Left hindlimb (tissue), 1 donor: ENCODE measurements at regions not wholly inside any gene's neighbourhood (a gene's known extent, or its start where the extent isn't known, plus 50 kb on each side); places are given as distances from the start of the nearest gene placed in this dataset.
A peak's percentile ranks its signal among the peaks of the same experiment; 100 is the strongest.

Experiments
- DNase-seq: peaks from one replicate; pipeline ENCODE4 v3.0.0-alpha.2; 2018

DNA sequence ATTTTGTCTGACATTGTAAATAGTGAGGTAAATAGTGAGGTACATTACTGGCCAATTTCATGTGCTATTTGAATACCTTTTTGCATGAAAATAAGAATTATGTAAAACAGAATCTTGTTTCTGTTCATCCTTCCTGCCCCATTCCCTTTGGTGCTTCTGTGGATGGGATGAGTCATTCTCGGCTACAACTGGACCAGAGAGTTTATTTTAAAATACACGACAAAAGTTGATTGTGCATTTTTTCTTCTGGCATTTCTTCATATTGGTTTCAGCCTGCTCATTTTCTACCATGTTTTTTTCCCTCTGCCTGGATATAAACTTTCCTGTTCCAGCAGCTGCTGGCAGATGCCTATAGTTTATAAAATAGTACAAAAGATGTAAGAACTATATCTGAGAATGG, 107.5 kb downstream of the CYSLTR2 start:
- DNase-seq: no peak

DNA sequence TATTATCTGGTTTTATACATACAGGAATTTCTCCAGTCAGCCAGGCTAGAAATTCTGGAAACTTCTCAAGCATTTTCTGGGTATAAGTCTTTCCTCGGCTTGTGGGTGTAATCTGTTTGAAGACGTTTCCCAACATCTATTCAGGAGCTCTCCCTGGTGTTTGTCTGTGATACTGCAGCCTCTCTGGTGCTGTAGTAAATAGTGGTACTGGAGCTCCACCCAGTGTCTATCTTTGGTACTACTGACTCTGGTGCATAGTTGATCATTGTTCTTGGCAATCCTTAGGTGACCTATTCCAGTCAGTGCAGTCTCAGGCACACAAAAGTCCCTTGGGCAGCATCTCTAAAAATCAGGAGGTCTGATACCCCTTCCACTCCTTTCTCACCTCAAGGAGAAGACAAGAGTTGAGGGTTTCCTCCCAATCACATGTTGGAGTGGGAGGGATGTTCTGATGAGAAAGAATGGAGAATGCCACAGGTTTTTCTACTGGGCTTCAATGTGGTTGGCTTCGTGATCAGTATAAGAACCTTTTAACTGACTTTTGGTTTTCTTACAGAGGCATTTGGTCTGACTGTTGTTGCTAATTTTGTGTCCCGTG, 115.5 kb downstream of the CYSLTR2 start:
- DNase-seq: peak; percentile 76

DNA sequence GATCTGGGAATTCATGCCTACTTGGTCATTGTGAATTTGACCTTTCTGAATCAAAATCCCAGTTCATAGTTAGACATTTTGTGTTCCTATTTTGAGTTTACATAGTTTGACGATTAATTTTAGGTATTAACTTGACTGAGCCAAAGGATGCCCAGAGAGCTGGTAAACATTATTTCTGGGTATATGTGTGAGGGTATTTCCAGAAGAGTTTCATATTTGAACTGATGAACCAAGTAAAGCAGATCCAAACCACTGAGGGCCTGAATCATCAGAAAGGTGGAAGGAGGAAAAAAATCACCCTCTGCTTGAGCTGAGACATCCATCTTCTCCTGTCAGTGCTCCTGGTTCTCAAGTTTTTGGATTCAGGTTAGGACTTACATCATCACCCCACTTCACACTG, 116.6 kb downstream of the CYSLTR2 start:
- DNase-seq: no peak

DNA sequence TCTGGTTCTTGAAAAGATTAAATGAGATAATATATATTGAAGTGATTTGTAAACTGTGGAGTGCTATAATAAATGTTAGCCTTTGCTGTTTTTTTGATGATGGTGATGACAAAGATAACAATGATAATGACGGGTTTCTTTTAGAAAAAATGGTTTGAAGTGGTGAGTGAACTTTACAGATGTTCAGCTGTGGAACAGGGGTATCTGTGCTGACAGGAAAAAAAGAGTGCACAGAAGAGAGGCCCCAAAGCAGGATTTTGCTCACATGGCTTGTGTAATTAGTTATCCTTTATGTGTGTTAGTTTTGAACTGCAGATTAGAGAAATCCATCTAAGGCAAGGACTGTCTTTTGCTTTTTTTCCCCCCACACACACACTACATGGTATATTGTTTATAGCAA, 119.2 kb downstream of the CYSLTR2 start:
- DNase-seq: no peak

DNA sequence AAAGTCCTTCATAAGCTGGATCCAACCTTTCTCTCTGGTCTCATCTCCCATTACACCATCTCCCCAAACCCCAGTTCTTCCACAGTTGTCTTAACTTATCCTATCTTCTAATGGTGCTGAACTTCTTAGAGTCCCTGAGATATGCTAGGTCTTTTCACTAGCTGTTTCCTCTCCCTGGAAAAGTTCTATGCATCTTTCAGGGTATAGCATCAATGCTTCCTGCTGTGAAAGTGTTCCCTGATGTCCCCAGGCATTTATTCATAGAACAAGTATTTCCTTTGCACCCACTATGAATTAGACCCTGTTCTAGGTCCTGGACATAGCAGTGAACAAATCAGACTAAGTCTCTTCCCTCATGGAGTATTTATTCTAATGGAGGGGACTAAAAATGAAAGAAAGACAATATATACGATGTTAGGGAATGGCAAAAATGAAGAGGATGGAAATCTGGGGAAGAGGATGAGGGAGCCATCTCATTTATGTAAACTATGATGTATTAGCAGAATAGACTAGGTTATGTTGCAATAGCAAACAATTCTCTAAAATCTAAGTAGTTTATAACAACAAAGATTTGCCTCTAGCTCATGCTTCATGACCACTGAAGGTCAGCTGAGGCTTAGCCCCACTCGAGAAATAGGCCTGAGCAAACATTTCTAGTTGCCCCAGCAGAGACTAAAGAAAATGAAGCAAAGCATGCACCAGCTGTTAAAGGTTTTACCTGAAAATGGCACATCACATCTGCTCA, 120.0 kb downstream of the CYSLTR2 start:
- no peak for DNase-seq

DNA sequence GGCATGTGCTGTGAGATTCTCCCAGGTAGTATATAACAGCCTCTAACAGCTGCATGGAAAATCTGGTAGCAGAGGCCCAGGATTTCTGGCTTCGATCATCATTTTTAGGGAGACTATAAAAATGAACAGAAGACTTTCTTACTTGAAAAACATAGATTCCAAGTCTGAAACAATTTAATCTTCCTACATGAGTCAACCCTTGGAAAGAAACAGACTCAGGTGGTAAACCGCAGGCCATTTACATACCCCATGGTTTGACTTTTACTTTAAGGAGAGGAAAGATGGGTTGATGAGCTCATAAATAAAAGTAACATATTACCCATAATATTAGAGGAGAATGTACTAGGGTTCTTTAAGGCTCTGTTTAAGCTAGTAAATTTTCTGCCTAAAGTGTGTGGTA, 121.6 kb downstream of the CYSLTR2 start:
- no peak for DNase-seq

DNA sequence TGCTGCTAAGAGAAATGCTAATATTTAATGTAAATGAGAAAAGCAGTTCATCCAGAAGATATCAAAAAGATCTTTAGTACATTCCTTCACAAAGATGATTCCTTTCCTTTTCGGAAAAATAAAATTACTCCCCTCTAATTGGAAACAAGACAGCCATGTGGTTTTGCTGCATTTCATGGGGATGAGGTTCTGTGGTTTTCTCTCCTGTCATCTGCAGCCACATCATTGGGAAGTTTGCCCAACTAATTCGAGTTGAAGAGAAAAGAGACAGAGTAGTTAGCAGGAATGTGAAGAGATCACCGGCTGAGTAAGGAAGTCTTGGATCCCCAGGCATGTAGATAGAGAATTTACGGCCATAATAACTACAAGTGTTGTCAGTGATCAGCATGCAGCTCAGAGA, 122.1 kb downstream of the CYSLTR2 start:
- peak; percentile 37 for DNase-seq

DNA sequence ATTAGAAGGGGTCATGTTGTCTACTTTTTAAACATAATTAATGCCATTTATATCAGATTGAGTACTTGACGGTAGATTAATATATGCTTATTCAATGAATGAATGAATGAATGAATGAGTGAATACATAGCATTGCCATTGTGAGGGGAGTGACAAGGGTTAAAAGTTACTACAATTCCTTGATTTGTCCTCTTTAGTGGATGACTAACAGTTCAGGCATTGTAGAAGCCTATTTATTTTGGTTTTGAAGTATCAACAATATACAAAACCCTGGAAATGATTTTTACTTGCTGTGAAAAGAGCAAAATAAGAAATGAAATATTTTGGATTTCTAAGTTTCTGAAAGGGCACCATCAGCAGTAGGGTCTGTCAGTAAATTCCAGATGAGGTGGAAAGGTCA, 122.7 kb downstream of the CYSLTR2 start:
- no peak for DNase-seq

DNA sequence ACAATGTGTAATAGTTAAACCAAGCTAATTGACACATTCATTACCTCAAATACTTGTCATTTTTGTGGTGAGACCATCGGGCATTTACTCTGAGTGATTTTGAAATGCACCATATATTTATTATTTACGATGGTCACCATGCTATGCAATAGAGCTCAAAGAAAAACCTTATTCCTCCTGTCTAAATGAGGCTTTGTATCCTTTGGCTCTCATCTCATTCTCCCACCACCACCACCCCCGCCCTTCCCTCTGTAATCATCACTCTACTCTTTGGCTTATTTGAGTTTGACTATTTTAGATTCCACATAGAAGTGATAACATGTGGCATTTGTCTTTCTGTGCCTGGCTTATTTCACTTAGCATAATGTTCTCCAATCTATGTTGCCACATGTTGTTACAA, 124.9 kb downstream of the CYSLTR2 start:
- no peak for DNase-seq

DNA sequence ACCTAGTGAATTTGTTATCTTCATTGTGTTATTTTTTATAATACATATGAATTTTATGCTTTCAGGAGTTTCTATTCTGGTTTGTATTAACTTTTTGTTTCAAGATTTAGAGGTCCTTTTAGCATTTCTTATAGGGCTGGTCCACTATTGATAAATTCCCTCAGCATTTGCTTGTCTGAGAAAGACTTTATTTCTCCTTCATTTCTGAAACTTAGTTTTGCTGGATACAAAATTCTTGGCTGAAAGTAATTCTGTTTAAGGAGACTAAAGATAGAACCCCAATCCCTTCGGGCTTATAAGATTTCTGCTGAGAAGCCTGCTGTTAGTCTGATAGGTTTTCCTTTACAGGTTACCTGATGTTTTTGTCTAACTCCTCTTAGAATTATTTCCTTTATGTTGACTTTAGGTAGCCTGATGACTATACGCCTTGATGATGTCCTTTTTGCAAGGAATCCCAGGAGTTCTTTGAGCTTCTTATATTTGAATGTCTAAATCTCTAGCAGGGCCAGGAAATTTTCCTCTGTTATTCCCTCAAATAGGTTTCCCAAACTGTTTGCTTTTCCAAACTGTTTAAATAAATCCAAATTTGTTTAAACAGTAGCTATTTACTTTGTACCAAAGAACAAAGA, 127.1 kb downstream of the CYSLTR2 start:
- DNase-seq: no peak

DNA sequence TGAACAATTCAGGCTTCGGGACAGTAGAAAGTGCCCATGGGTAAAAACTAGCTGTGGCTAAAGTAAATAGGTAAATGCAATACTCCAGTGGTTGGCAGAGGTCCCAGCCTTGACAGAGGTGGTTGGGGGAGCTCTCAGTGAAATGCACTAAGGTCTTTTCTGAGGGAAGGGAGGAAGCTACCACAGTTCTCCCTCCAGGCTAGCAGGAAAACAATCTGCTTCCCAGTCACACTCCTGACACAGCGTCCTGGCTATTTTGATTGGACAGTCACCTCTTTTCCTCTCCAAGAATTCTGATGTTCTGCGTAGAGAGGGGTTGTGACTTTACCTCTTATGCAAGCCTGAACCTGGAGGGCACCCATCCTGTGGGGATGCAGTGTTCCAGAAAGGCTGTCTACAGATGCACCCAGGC, 128.7 kb downstream of the CYSLTR2 start:
- DNase-seq: no peak

DNA sequence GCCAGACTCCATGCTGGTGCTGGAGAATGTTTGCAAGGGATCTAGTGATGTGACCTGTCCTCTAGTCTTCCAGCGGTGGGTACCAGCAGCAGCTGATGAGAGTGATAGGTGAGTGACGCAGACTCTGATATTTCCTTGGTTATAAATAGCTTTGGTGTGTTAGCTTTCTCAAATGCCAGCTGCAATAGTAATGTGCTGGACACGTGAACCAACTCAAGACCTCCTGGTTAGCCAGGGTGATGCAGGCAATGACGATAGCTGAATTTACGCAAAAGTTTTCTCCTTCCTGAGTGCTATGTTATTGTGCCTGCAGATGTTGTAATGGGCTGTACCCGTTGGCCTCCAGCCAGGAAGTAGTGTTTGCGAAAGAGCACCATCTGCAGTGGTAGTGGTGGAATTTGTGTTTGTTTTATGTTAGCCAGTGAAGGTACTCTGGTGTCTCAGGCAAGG, 129.5 kb downstream of the CYSLTR2 start:
- peak; percentile 41 for DNase-seq

DNA sequence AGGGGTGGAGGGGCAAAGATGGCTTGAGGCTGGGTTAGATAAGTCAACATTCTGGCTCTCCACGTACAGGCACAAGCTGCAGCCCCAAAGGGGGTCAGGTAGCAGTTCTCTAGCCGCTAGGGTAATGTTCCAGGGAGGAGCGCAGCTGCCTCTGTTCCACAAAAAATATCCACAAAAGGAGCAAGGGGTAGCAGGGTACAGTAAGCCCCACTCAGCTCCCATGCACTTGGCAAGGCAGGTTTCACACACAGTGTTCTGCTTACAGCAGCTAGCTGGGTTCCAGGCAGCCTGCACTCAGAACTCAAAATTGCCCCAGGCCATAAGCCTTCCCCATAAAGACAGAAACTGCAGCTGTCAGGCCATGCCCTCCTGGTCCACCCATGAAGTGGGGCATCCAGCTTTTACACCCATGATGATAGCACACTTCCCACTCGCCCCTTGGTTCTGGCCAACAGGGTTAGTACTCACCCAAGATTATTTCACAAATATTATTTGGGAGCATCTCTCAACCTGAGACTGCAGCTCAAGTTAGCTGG, 130.0 kb downstream of the CYSLTR2 start:
- DNase-seq: no peak

DNA sequence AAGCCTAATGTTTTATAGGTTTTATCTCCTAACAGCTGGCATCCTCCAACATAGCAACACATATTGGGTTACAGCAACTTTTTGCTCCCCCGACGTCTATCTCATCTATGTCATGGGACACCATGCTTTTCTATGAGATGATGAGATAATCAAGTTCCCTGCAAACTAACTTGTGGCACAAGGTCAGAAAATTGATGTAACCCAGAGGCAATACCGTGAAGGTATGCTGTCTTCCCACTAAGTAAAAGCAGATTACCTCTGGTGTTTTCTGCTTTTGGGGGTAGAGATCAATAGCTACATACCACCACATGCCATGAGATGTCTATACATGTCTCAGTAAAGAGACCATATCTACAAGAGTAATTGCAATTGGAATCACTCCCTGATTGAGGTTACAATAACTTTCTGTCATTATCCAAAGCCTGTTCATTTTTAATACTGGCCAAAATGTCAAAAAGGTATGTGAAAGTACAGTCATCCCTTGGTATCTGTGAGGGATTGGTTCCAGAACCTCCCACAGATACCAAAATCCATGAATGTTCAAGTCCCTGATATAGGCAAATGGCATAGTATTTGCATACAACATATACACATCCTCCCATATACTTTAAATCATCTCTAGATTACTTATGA, 131.3 kb downstream of the CYSLTR2 start:
- no peak for DNase-seq

DNA sequence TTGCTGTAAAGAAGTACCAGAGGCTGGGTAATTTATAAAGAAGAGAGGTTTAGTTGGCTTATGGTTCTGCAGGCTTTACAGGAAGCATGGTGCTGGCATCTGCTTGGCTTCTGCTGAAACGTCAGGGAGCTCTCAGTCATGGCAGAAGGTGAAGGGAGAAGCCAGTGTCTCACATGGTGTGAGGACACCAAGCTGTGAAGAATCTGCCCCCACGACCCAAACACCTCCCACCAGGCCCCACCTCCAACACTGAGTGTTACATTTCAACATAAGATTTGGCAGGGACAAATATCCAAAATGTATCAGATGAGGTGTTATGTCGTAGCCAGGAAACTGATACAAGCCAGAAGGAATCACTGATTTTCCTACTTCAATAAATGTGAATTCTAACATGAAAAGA, 136.5 kb downstream of the CYSLTR2 start:
- DNase-seq: no peak

DNA sequence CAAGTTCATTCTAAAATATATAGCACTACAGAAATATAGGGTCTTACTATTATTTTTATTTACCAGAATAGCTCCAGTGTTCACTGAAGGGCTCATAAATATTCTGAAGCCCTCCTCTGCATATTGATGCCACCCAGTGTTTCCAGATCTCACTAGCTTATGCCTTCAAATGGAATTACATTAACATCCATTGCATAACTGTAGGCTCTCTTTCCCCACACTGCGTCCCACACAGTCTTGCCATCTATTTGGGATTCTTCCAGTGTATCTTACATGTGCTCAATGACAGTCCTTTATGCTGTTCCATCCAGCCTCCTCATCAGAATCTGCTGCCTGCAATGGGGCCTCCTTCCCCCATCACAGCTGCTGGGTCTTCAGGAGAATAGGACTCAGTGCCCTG, 137.2 kb downstream of the CYSLTR2 start:
- no peak for DNase-seq

DNA sequence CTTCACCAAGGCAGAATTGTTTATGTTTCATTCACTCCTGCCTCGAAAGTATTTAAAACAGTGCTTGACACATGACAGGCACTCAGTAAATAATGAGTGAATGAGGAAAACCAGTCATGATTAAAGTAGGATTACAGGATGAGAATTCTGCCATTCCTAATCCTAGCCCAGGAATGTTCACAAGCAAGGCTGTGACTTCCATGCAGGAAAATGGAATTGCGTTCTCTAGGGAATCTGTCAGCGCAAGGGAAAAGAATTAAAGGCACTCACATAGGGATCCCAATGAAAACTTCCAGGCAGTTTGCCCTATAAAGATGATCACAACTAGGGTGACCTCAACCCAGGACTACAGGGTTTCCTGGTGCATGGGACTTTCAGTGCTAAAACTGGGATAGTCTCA, 143.4 kb downstream of the CYSLTR2 start:
- DNase-seq: no peak

DNA sequence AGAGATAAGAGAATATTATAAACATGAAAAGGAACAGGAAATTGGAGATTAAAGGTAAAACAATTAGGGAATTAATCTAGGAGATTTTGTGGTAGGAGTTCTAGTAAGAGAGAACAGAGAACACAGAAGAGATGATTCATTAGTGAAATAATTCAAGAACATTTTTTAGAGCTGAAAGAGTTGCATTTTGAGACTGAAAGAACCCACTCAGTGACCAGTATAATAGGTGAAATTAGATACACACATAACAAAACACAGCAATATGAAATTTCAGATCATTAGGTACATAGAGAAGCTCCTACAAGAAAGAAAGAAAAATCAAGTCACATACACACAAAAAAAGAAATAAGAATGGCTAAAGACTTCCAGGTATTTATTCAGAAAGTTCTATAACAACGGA, 144.0 kb downstream of the CYSLTR2 start:
- DNase-seq: no peak

DNA sequence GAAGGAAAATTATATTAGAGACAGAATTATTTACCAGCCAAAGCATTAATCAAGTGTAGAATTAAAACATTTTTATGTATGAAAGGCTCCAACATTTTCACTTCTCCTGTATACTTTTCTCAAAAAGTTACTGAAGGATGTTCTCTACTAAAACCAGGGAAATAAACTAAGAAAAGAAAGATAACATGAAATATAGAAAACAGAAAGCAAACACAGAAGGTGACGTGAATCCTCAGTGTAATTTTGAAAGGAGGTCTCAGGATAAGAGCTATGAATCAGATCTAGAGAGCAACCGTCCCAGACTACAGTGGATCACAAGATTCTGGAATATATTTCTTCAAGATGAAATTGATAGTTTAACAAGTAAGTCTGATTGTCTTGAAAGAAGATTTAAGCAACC, 144.5 kb downstream of the CYSLTR2 start:
- no peak for DNase-seq

DNA sequence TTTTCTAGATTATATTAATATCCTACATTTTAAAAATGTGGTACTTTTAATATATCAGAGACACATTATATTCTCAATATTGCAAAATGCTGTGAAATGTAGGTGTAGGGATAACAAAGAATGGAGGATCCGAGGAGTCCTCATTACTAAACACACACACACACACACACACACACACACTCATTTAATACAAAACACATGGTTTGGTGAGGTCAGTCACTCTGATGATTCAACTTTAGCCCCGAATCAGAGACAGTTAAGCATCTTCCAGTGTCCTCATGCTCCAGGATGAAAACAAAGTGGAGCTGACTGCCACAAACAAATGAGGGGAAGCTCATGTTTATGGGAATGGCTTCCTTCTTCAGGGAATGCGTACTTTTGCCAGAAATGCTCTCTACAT, 147.5 kb downstream of the CYSLTR2 start:
- DNase-seq: no peak

DNA sequence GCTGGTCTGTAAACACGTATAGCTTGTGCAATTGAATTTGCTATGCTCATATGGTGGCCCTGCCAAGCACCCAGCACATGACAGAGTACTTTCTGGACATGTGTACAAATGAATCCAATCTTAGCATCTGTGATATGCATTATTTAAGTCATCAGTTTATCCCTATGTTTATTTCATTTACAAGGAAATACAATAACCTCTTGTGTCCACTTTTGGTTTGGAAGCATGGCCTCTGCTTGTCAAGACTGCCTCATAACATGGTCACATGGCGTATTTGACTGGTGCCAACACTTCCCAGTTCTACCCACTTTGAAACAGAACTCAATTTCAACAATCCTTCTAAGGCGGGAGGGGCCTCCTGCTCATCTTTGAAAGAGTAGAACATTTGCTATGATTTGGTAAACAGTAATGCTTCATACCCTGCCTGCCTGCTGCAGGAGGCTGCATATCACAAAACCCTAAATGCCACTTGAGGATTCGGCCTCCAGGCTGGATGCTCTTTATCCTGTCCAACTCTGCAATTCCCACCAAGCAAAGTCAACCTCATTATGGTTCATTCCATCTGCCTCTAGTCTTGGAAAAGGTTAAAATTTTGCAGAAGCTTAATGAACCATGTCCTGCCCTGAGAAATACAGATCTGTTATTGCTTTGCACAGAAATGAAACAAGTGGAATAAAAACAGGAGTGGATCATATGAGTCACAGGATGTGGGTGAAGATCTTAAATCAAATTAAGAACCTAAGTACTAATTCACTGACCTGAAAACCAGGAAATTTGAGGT, 151.3 kb downstream of the CYSLTR2 start:
- no peak for DNase-seq

DNA sequence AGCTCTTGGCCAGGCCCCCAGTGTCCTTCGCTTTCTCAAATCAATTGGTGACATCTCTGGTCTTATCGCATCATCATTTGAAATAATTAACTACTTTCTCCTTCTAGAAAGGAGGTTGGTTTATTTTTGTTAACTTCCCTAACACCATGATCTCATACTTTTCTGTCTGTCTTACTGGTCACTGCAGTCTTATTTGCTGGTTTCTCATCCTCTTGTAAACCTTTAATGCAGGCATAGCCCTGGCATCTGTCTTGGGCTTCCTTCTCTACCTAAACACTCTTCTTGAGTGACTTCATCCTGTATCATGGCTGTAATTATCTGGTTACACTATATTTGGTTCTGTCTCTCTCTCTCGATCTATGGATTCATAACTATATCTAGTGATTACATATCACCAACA, 152.8 kb downstream of the CYSLTR2 start:
- DNase-seq: no peak

DNA sequence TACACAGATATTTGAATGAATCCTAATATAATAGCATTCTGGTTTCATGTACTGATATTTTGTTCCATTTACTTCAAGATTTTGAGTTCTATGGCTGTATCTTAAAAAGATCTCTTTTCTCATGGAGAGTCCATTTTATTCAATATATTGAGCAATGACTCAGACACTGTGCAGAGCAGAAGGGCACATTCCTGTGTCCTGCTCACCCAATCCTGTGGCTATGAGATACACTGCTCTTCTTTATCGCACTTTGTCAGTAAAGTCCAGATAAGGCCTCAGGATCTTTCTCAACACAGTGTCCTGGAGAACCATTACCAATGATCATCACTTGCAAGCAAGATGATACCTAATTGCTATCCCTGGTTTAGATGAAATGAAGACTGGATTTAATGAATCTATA, 155.0 kb downstream of the CYSLTR2 start:
- DNase-seq: no peak
